ENCODE measurements at regions not wholly inside any gene's neighbourhood (a gene's known extent, or its start where the extent isn't known, plus 50 kb on each side); places are given as distances from the start of the nearest gene placed in this dataset.

GRCh38 chr3:30271781-30272180 lies 334.6 kb upstream of the TGFBR2 start:
- Histone ChIP-seq H3K4me3 (ENCODE audit: insufficient read depth, low read length, poor library complexity, severe bottlenecking) (no peak overlapping the region), H3K9ac (ENCODE audit: low read length) (no peak overlapping the region), H3K9me3 (ENCODE audit: insufficient read depth, low read length) (no peaks in the 10 kb centered on the region), H3F3A (ENCODE audit: insufficient read depth) (no peaks in the 10 kb centered on the region), H3K4me2 (ENCODE audit: low read depth, low read length, poor library complexity, severe bottlenecking) (no peak overlapping the region), H3K36me3 (ENCODE audit: low read length) (no peaks in the 10 kb centered on the region), H2AFZ (ENCODE audit: low read depth, low read length, severe bottlenecking) (no peak overlapping the region), H3K27me3 (ENCODE audit: low read length) (no peaks in the 10 kb centered on the region), H3K27ac (ENCODE audit: low read depth, low read length) (no peak overlapping the region), H4K20me1 (ENCODE audit: low read depth, low read length) (no peaks in the 10 kb centered on the region), H3K79me2 (ENCODE audit: insufficient read depth, low read length) (no peaks in the 10 kb centered on the region), H3K9me2 (replicated peaks; ENCODE audit: insufficient read depth, low read length) (no peaks in the 10 kb centered on the region)
- no peak for TF ChIP-seq EZH2phosphoT487 (conservative IDR thresholded peaks at IDR 0.05; ENCODE audit: low read length)
- TF ChIP-seq CTCF (IDR thresholded peaks at IDR 0.05; ENCODE audit: insufficient read depth, low read length, poor library complexity, severe bottlenecking), result no peak

- TF ChIP-seq EZH2phosphoT487 (conservative IDR thresholded peaks at IDR 0.05; ENCODE audit: low read length) (no peak), CTCF (IDR thresholded peaks at IDR 0.05; ENCODE audit: insufficient read depth, low read length, poor library complexity, severe bottlenecking) (no peak)
- H3K4me3 ChIP-seq (ENCODE audit: insufficient read depth, low read length, poor library complexity, severe bottlenecking), result no peak overlapping the region
- H3K9ac ChIP-seq (ENCODE audit: low read length), result no peak overlapping the region
- H3F3A ChIP-seq (ENCODE audit: insufficient read depth), result no peaks in the 10 kb centered on the region
- no peaks in the 10 kb centered on the region for H3K36me3 ChIP-seq (ENCODE audit: low read length)
- no peak overlapping the region for H3K4me2 ChIP-seq (ENCODE audit: low read depth, low read length, poor library complexity, severe bottlenecking)
- peaks cover 4% of the 10 kb centered on the region; the same call in 1 of the 2 replicates for H3K9me3 ChIP-seq (ENCODE audit: insufficient read depth, low read length)
- no peak overlapping the region for H2AFZ ChIP-seq (ENCODE audit: low read depth, low read length, severe bottlenecking)
- H3K27me3 ChIP-seq (ENCODE audit: low read length), result no peaks in the 10 kb centered on the region
- H4K20me1 ChIP-seq (ENCODE audit: low read depth, low read length), result no peaks in the 10 kb centered on the region
- H3K27ac ChIP-seq (ENCODE audit: low read depth, low read length), result no peak overlapping the region
- H3K79me2 ChIP-seq (ENCODE audit: insufficient read depth, low read length), result no peaks in the 10 kb centered on the region
- no peaks in the 10 kb centered on the region for H3K9me2 ChIP-seq (replicated peaks; ENCODE audit: insufficient read depth, low read length)
Measured at GRCh38 chr3:30273304-30274072, 332.9 kb upstream of the TGFBR2 start.

- no peaks in the 10 kb centered on the region for H3K9me2 ChIP-seq (replicated peaks; ENCODE audit: insufficient read depth, low read length)
- no peaks in the 10 kb centered on the region for H3K36me3 ChIP-seq (ENCODE audit: low read length)
- no peak overlapping the region for H2AFZ ChIP-seq (ENCODE audit: low read depth, low read length, severe bottlenecking)
- TF ChIP-seq EZH2phosphoT487 (conservative IDR thresholded peaks at IDR 0.05; ENCODE audit: low read length) (no peak), CTCF (IDR thresholded peaks at IDR 0.05; ENCODE audit: insufficient read depth, low read length, poor library complexity, severe bottlenecking) (no peak)
- no peak overlapping the region for H3K4me2 ChIP-seq (ENCODE audit: low read depth, low read length, poor library complexity, severe bottlenecking)
- H3K9me3 ChIP-seq (ENCODE audit: insufficient read depth, low read length), result peaks cover 4% of the 10 kb centered on the region; the same call in 1 of the 2 replicates
- H4K20me1 ChIP-seq (ENCODE audit: low read depth, low read length), result no peaks in the 10 kb centered on the region
- no peak overlapping the region for H3K27ac ChIP-seq (ENCODE audit: low read depth, low read length)
- no peaks in the 10 kb centered on the region for H3K27me3 ChIP-seq (ENCODE audit: low read length)
- H3K79me2 ChIP-seq (ENCODE audit: insufficient read depth, low read length), result no peaks in the 10 kb centered on the region
- H3K9ac ChIP-seq (ENCODE audit: low read length), result no peak overlapping the region
- no peak overlapping the region for H3K4me3 ChIP-seq (ENCODE audit: insufficient read depth, low read length, poor library complexity, severe bottlenecking)
- H3F3A ChIP-seq (ENCODE audit: insufficient read depth), result no peaks in the 10 kb centered on the region
Measured at GRCh38 chr3:30277494-30277893, 328.9 kb upstream of the TGFBR2 start.

Data from SU-DHL-6 (cell line).